H9 (cell line): ENCODE measurements at regions not wholly inside any gene's neighbourhood (a gene's known extent, or its start where the extent isn't known, plus 50 kb on each side); places are given as distances from the start of the nearest gene placed in this dataset.
A peak's percentile ranks its signal among the peaks of the same experiment; 100 is the strongest.

Experiments used
- DNase-seq: peaks from one replicate; pipeline ENCODE4 v3.0.0-alpha.2; 2017
- H2AFZ ChIP-seq: one replicate; pipeline ENCODE4 v1.6.1; 2013; ENCODE audit warnings: mild to moderate bottlenecking, low read length, control low read depth, moderate library complexity
- H2AK5ac ChIP-seq: 2 replicates; pipeline ENCODE4 v1.6.1; 2013; ENCODE audit warnings: low read length, control low read depth, mixed read lengths; ENCODE audit not compliant: insufficient read length
- H2BK120ac ChIP-seq: one replicate; pipeline ENCODE4 v1.6.1; 2013; ENCODE audit warnings: low read depth, mild to moderate bottlenecking, low read length, control low read depth, inconsistent platforms; ENCODE audit not compliant: poor library complexity, severe bottlenecking
- H2BK12ac ChIP-seq: 2 replicates; pipeline ENCODE4 v1.6.1; 2013; ENCODE audit warnings: low read length, control low read depth, mixed read lengths, low read depth; ENCODE audit not compliant: insufficient read length
- H2BK15ac ChIP-seq: 2 replicates; pipeline ENCODE4 v1.6.1; 2013; ENCODE audit warnings: low read depth, low read length, control low read depth
- H2BK20ac ChIP-seq: one replicate; pipeline ENCODE4 v1.6.1; 2013; ENCODE audit warnings: low read depth, mild to moderate bottlenecking, low read length, control low read depth, inconsistent platforms; ENCODE audit not compliant: poor library complexity, severe bottlenecking
- H2BK5ac ChIP-seq: 2 replicates; pipeline ENCODE4 v1.6.1; 2013; ENCODE audit warnings: low read length, control low read depth, mixed read lengths; ENCODE audit not compliant: insufficient read length
- H3K14ac ChIP-seq: 2 replicates; pipeline ENCODE4 v1.6.1; 2013; ENCODE audit warnings: low read length, control low read depth; ENCODE audit not compliant: insufficient read depth
- H3K18ac ChIP-seq: 2 replicates; pipeline ENCODE4 v1.6.1; 2013; ENCODE audit warnings: low read depth, mild to moderate bottlenecking, mixed read lengths, low read length, control low read depth; ENCODE audit not compliant: insufficient read length
- H3K23ac ChIP-seq: 2 replicates; pipeline ENCODE4 v1.6.1; 2013; ENCODE audit warnings: low read length, control low read depth, mixed read lengths, low read depth; ENCODE audit not compliant: insufficient read length
- H3K23me2 ChIP-seq: 2 replicates; pipeline ENCODE4 v1.6.1; 2013; ENCODE audit warnings: low read depth, mild to moderate bottlenecking, mixed read lengths, low read length, control low read depth; ENCODE audit not compliant: insufficient read length, poor library complexity, severe bottlenecking
- H3K27ac ChIP-seq: 2 replicates; pipeline ENCODE4 v1.5.1; 2013; ENCODE audit warnings: low read length, control low read depth, mixed read lengths, low read depth; ENCODE audit not compliant: insufficient read length
- H3K27me3 ChIP-seq: 2 replicates; pipeline ENCODE4 v1.6.1; 2013; ENCODE audit warnings: low read length, control low read depth, inconsistent platforms; ENCODE audit not compliant: insufficient read depth
- H3K4ac ChIP-seq: 2 replicates; pipeline ENCODE4 v1.6.1; 2013; ENCODE audit warnings: low read depth, mild to moderate bottlenecking, control low read depth, inconsistent platforms, low read length, moderate library complexity
- H3K4me1 ChIP-seq: 2 replicates; pipeline ENCODE4 v1.6.1; 2013; ENCODE audit warnings: low read length, control low read depth, inconsistent platforms; ENCODE audit not compliant: insufficient read depth
- H3K4me2 ChIP-seq: 2 replicates; pipeline ENCODE4 v1.6.1; 2013; ENCODE audit warnings: low read length, control low read depth, mixed read lengths; ENCODE audit not compliant: insufficient read length, insufficient read depth
- H3K56ac ChIP-seq: 2 replicates; pipeline ENCODE4 v1.6.1; 2013; ENCODE audit warnings: low read depth, mild to moderate bottlenecking, mixed read lengths, low read length, control low read depth; ENCODE audit not compliant: insufficient read length
- H3K79me1 ChIP-seq: 2 replicates; pipeline ENCODE4 v1.6.1; 2013; ENCODE audit warnings: low read depth, mild to moderate bottlenecking, moderate library complexity, low read length, control low read depth, inconsistent platforms; ENCODE audit not compliant: insufficient read depth, poor library complexity, severe bottlenecking
- H3K79me2 ChIP-seq: 2 replicates; pipeline ENCODE4 v1.6.1; 2013; ENCODE audit warnings: low read length, control low read depth, inconsistent platforms; ENCODE audit not compliant: insufficient read depth
- H3K9ac ChIP-seq: 2 replicates; pipeline ENCODE4 v1.6.1; 2013; ENCODE audit warnings: low read length, control low read depth, mixed read lengths; ENCODE audit not compliant: insufficient read length; ENCODE audit errors: extremely low read depth
- H3K9me3 ChIP-seq: one replicate; pipeline ENCODE4 v1.6.1; 2013; ENCODE audit warnings: low read depth, low read length, inconsistent platforms; ENCODE audit not compliant: control insufficient read depth
- H3T11ph ChIP-seq: one replicate; pipeline ENCODE4 v1.6.1; 2013; ENCODE audit warnings: mild to moderate bottlenecking, low read length, control low read depth, inconsistent platforms
- H4K20me1 ChIP-seq: one replicate; pipeline ENCODE4 v1.6.1; 2013; ENCODE audit not compliant: control insufficient read depth, insufficient read length, insufficient read depth
- H4K5ac ChIP-seq: 2 replicates; pipeline ENCODE4 v1.6.1; 2013; ENCODE audit warnings: low read depth, mild to moderate bottlenecking, mixed read lengths, low read length, control low read depth; ENCODE audit not compliant: insufficient read length
- H4K8ac ChIP-seq: replicated peaks from 2 replicates; pipeline ENCODE4 v1.6.1; 2013; ENCODE audit warnings: low read length, control low read depth, mixed read lengths, low read depth; ENCODE audit not compliant: insufficient read length
- H4K91ac ChIP-seq: 2 replicates; pipeline ENCODE4 v1.6.1; 2013; ENCODE audit warnings: low read depth, mild to moderate bottlenecking, moderate library complexity, mixed read lengths, low read length, control low read depth; ENCODE audit not compliant: insufficient read length
- H3K27ac Mint-ChIP-seq, 3 experiments: 2 replicates in 2 of 3; 3 replicates in 1 of 3; pipeline ENCODE4 v1.8.0; 2020 to 2021; ENCODE audit warnings: mixed read lengths in 3 of 3, mild to moderate bottlenecking in 1 of 3, moderate library complexity in 1 of 3
- H3K27me3 Mint-ChIP-seq: 2 replicates; pipeline ENCODE4 v1.8.0; 2021; ENCODE audit warnings: low read depth, mild to moderate bottlenecking, moderate library complexity, mixed read lengths
- H3K36me3 Mint-ChIP-seq, 3 experiments: 2 replicates in 2 of 3; 3 replicates in 1 of 3; pipeline ENCODE4 v1.8.0; 2020 to 2021; ENCODE audit warnings: low read depth in 3 of 3, mixed read lengths in 3 of 3; ENCODE audit not compliant: insufficient read depth in 1 of 3
- H3K4me1 Mint-ChIP-seq, 2 experiments: 2 replicates each; pipeline ENCODE4 v1.8.0; 2020; ENCODE audit warnings: mixed read lengths in 2 of 2
- H3K4me3 Mint-ChIP-seq, 2 experiments: 2 replicates in 1 of 2; 3 replicates in 1 of 2; pipeline ENCODE4 v1.8.0; 2020 to 2021; ENCODE audit warnings: mild to moderate bottlenecking in 2 of 2, mixed read lengths in 2 of 2, moderate library complexity in 1 of 2
- H3K9me3 Mint-ChIP-seq, 2 experiments: 2 replicates in 1 of 2; 3 replicates in 1 of 2; pipeline ENCODE4 v1.8.0; 2020; ENCODE audit warnings: mild to moderate bottlenecking in 2 of 2, mixed read lengths in 2 of 2, moderate library complexity in 1 of 2
- WGBS: extraction: QIAGEN DNeasy Blood & Tissue Kit; methylation state at CpG from one replicate; pipeline ENCODE4 v1.1.7; 2013; ENCODE audit warnings: missing lambda C conversion rate, low lambda C conversion rate, mixed read lengths; ENCODE audit not compliant: insufficient read length; ENCODE audit errors: extremely low coverage; 5-methylcytosine and 5-hydroxymethylcytosine counted together
- TF ChIP-seq, protein P1 (sequence below): fragments of 200-600 bp; sonication (generic); conservative IDR thresholded peaks from 3 replicates; pipeline ENCODE4 v1.8.0; 2021; ENCODE audit warnings: antibody characterized with exemption, mild to moderate bottlenecking

- no peaks in the 10 kb centered on the region for H3K27me3 Mint-ChIP-seq
- Histone ChIP-seq H3K9me3 (no peaks in the 10 kb centered on the region), H3K79me2 (no peaks in the 10 kb centered on the region), H4K8ac (no peak overlapping the region), H2BK5ac (no peak overlapping the region), H3K4me1 (no peaks in the 10 kb centered on the region), H3K4me2 (no peak overlapping the region), H3K23me2 (no peaks in the 10 kb centered on the region), H3K27ac (no peak overlapping the region), H3K23ac (no peak overlapping the region), H3K4ac (no peak overlapping the region), H2BK12ac (no peak overlapping the region), H2BK15ac (no peak overlapping the region), H3K56ac (no peak overlapping the region), H2AK5ac (no peak overlapping the region), H3K27me3 (no peaks in the 10 kb centered on the region), H3K79me1 (no peaks in the 10 kb centered on the region), H3T11ph (no peak overlapping the region), H2AFZ (peak overlapping the region; percentile 62), H4K20me1 (no peaks in the 10 kb centered on the region), H2BK120ac (no peak overlapping the region), H4K5ac (no peak overlapping the region), H2BK20ac (no peak overlapping the region), H4K91ac (no peak overlapping the region), H3K14ac (no peak overlapping the region), H3K9ac (no peak overlapping the region), H3K18ac (no peak overlapping the region)
- DNase-seq, result no peak
- no peaks in the 10 kb centered on the region for H3K36me3 Mint-ChIP-seq
- H3K9me3 Mint-ChIP-seq, result no peaks in the 10 kb centered on the region
- H3K4me3 Mint-ChIP-seq, result no peak overlapping the region
- WGBS, result no CpG with 5 or more reads among the region's 3 CpGs
- H3K27ac Mint-ChIP-seq, result no peak overlapping the region
- no peaks in the 10 kb centered on the region for H3K4me1 Mint-ChIP-seq
- TF ChIP-seq, protein P1, sequence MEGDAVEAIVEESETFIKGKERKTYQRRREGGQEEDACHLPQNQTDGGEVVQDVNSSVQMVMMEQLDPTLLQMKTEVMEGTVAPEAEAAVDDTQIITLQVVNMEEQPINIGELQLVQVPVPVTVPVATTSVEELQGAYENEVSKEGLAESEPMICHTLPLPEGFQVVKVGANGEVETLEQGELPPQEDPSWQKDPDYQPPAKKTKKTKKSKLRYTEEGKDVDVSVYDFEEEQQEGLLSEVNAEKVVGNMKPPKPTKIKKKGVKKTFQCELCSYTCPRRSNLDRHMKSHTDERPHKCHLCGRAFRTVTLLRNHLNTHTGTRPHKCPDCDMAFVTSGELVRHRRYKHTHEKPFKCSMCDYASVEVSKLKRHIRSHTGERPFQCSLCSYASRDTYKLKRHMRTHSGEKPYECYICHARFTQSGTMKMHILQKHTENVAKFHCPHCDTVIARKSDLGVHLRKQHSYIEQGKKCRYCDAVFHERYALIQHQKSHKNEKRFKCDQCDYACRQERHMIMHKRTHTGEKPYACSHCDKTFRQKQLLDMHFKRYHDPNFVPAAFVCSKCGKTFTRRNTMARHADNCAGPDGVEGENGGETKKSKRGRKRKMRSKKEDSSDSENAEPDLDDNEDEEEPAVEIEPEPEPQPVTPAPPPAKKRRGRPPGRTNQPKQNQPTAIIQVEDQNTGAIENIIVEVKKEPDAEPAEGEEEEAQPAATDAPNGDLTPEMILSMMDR, result no peak
Measured at GRCh38 chr6:74912234-74912633, 293.6 kb downstream of the COL12A1 start.
